C4-2B (cell line): ENCODE measurements at regions not wholly inside any gene's neighbourhood (a gene's known extent, or its start where the extent isn't known, plus 50 kb on each side); places are given as distances from the start of the nearest gene placed in this dataset.

ENCODE experiments used
- ZFX ChIP-seq: fragments of 450-650 bp; IDR thresholded peaks from 2 replicates; pipeline ENCODE4 v1.6.1; 2017
- TF ChIP-seq, protein P1 (sequence below): fragments of 450-650 bp; conservative IDR thresholded peaks from 2 replicates; pipeline ENCODE4 v1.5.1; 2017; ENCODE audit warnings: mild to moderate bottlenecking

DNA sequence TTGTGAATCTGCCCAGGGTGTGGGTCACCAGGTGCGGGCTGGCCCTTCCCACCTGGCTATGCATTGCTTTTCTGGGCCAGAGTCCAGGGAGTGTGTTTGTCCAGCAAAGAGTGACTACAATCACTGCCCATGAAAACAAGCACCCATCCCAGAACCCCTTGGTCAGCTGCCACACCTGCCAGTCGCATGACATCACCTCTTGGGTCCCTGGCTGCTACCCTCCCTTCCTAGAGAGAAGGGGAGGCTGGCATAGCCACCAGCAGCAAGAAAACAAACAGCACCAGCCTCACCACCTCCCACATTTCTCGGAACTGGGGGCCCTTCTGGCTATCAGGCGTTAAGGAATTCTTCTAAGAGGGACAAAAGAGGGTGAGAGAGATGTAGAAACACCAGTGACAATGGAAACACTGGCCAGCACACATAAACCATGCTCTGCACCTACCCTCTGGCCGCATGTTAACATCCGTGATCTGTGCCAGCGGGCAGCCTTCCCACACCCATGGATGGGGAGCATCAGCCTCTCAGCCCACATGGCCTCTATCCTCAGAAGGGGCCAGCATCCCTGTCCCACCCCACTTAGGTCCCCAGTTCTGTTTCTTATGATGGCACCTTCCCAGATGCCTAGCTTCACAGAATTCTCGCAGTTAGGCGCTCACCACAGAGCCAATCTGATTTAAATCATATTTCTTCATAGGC is 109.7 kb upstream of the GLI2 start:
- TF ChIP-seq, protein P1, sequence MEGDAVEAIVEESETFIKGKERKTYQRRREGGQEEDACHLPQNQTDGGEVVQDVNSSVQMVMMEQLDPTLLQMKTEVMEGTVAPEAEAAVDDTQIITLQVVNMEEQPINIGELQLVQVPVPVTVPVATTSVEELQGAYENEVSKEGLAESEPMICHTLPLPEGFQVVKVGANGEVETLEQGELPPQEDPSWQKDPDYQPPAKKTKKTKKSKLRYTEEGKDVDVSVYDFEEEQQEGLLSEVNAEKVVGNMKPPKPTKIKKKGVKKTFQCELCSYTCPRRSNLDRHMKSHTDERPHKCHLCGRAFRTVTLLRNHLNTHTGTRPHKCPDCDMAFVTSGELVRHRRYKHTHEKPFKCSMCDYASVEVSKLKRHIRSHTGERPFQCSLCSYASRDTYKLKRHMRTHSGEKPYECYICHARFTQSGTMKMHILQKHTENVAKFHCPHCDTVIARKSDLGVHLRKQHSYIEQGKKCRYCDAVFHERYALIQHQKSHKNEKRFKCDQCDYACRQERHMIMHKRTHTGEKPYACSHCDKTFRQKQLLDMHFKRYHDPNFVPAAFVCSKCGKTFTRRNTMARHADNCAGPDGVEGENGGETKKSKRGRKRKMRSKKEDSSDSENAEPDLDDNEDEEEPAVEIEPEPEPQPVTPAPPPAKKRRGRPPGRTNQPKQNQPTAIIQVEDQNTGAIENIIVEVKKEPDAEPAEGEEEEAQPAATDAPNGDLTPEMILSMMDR = no peak
- no peak for TF ChIP-seq ZFX
